Muscle of arm (tissue), 1 donor: ENCODE measurements at regions not wholly inside any gene's neighbourhood (a gene's known extent, or its start where the extent isn't known, plus 50 kb on each side); places are given as distances from the start of the nearest gene placed in this dataset.
"Not testable (repeated sequence)": the region's sequence is repeated elsewhere in the genome, so short reads cannot be mapped to it uniquely, and the experiment has no call there.

Experiments used
- DNase-seq: peaks from one replicate; pipeline ENCODE4 v3.0.0-alpha.2; 2013

DNA sequence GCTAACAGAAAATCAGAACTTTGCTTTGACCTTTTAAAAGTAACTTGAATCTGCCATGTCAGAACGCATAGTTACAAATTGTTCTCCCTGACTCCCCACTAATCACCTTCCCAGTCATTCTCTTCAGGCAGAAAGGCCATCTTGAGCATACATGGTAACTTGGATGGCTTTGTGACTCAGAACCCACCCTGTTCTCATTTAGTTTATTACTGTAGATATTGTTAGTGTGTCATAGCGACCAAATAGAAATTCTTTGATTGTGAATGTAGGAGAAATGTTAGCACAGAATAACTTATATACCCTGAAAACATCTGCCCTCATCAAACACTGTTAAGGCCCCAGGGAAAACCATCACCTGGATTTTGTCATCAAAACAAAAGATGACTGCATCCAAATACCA lies 382.0 kb downstream of the MAGEB5 start:
- DNase-seq: no peak

DNA sequence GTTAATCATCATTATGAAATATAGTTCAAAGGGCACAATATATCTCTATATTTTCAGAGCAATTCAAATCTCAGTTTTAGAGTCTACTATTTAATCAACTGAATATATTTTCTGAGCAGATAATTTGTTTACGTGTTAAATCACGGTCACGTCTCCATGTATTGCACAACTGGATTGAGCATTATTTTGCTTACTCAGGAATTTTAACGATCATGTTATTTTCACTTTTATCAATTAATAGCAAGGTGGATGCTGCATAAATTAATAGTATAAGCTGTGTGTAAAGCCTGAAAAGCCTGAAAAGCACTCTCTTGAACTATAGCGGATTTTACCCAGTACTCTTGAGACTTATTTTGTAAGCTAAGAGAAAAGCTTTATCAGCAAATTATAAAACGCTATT lies 374.9 kb downstream of the MAGEB5 start:
- no peak for DNase-seq

DNA sequence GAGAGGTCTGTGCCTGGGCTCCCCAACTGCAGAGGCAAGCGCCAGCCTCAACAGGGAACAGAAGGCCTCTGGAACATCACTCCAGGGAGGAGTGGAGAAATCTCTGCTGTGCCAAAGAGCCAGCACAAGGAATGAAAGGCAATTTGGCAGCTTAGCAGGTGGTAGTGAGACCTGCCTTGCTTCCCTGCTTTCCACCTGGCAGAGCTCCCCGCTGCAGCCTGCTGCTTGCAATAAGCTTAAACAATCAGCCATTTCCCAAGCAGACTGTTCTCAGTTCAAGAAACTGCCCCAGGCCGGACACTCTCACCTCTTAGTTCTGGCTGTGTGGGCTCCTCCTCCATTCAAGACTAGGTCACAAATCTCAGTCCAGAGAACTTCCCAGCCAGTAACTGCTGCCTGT lies 370.6 kb downstream of the MAGEB5 start:
- DNase-seq: no peak

DNA sequence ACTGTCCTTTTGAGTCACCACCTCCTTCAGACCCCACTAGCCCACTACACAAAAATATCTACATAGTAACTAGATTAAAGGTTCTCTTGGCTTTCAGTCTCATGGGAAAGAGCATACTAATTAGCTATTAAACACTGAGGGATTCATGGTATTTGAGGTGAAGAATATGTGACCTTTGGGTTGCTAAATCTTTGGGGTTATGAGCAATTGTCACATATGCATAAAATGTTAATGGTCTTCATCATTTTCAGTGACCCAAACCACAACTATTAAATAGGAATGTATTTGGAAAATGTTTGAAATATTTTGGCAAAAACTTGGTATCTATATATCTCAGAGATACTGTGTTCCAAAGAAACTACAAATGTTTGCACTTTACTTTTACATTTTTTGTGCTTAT lies 365.1 kb downstream of the MAGEB5 start:
- no peak for DNase-seq

DNA sequence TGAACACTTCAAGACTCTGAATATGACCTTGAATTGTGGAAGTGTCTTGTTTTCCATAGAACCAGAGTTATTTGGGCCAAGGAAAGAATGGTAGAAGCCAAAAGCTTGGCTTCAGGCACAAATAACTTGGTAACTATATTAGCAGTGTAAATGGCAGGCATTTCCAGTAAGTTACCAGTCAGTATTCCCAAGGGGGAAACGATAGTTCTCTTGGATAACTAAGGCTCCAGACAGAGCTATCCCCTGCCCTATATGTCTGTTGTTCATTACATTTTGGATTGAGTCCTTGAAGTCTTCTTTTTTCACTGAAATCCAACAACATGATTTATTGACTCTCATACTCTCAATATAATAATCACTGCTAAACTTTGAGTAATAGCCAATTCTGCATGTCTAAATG lies 364.1 kb downstream of the MAGEB5 start:
- DNase-seq: peak; percentile 6

DNA sequence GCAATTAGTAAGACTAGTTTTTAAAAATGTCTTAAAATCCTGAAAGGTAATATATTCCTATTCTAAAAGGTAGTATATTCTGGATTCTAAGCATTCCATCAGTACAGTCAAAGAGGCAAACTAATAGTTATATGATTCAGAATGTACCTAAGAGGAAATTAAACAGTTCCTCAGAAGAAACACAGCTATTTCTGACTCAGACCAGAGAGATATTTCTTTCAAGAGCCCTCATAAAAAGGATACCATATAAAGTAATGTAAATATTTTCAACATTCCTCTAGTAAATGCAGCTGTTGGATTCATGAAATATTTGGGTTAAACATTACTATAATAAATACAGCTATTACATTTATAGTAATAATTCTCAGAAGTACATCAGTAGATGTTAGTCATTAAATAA lies 358.3 kb downstream of the MAGEB5 start:
- no peak for DNase-seq

DNA sequence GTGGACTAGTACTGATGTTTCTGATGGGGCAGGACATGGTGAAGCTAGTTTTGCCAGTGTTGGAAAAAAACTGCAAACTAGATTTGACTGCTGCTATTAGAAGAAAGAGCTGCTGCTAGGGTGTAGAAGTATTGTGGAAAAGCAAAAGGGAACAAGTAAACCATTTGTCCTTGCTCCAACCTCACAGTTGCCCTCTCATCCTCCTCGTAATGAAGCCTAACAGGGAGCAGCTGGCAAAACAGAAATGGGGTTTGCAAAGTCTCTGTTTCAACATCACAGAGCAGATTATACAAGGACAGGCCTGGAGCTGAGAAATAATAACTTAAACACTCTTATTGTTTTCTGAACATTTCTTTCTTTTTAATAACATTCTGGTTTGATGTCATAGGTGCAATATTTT lies 346.2 kb downstream of the MAGEB5 start:
- no peak for DNase-seq

DNA sequence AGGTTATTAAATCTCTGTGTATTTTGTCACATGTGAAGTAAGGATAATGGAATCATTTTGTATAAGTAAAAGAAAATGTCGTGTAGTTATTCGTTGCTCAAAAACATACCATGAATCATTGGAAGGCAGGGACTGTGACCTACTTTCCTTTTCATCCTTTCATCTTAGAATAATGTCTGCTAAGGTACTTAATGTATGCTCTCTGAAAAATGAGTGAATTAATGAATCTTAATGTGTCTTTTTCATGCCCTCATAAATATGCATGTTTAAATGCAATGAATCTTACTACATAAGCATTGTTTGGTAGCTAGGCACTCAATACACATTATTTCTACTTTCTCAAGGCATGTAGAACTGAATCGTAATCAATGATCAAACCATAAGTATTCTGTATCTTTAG lies 343.9 kb downstream of the MAGEB5 start:
- no peak for DNase-seq

DNA sequence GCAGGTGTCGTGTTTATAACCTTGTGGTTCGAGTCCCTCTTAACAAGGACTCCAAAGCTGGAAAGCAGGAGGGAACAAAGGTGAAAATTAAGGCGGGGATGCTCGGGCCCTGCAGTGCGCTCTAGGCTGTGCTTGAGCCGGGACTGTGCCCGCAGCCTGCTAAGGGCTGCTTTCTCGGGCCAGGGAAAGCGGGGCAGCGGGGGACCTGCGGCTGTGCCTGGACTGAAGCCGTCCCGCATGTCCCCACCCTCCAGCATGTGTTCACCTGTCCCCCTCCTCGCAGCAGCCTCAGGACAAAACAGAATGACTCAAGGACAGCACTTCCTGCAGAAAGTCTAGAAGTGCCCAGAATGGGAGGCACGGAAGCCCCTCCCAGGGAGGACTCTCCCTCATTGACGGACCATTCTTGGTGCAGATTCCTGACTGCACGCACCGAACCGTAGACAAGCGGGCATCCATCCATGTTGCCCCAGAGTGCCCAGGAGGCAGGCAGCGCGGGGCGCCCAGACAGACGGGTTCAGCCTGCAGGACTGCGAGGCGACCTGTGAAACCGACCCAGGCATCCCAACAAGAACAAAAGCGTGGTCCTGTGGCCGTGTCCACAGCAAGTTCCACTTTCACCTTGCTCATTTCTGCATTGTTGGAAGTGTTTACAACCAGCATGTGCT lies 342.9 kb downstream of the MAGEB5 start:
- no peak for DNase-seq

DNA sequence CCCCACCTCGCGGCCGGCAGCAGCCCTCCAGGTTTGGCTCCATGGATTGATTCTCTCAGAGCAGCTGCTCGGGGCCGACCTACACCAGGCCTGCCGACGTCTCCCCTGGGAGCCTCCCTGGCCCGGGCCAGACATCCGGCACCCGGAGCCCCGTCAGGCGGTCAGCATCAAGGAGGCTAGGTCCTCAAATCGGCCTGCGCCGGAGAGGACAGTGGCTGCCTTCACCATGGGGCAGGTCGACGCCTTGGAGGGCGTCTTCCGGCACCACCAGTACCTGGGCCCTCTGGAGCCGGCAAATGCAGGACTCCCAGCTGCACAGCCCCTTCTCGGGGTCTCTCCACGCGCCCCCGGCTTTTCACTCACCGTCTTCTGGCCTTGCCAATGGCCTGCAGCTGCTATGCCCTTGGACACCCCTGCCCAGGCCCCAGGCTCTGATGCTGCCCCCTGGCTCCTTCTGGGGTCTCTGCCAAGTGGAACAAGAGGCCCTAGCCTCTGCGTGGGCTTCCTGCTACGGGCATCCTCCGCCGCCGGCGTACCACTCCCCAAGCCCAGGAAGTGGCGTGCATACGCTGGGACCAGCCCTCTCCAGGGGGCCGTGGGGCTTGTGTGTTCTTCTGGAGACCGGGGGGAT lies 341.8 kb downstream of the MAGEB5 start:
- DNase-seq: no peak

DNA sequence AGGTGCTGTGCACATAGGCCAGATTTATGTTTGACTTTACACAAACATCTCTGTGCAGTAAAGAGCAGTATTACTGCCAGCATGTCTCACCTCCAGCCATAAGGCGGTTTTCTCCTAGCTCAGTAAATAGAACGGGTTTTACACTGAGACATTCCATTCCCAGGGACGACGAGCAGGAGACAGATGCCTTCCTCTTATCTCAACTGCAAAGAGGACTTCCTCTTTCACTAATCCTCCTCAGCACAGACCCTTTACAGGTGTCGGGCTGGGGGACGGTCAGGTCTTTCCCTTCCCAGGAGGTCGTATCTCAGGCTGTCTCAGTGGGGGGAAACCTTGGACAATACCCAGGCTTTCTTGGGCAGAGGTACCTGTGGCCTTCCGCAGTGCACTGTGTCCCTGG lies 309.8 kb downstream of the MAGEB5 start:
- not testable (repeated sequence) for DNase-seq

DNA sequence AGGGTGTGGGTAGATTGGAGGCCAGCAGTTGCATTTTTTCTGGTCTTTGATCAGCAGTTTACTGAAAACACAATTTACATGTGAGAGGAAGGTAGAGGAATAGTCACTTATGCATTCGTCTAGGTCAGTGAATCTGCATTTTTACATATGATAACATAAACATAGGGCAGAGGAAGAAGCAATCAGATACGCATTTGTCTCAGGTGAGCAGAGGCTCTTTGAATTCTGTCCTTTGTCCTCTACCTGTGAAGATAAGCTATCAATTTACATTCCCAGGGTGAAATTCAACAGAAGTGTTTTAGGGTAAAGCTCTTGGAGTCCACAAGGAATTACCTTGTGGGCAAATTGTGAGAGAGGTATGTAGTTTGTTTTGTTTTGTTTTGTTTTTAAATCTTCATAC lies 306.5 kb downstream of the MAGEB5 start:
- DNase-seq: no peak

DNA sequence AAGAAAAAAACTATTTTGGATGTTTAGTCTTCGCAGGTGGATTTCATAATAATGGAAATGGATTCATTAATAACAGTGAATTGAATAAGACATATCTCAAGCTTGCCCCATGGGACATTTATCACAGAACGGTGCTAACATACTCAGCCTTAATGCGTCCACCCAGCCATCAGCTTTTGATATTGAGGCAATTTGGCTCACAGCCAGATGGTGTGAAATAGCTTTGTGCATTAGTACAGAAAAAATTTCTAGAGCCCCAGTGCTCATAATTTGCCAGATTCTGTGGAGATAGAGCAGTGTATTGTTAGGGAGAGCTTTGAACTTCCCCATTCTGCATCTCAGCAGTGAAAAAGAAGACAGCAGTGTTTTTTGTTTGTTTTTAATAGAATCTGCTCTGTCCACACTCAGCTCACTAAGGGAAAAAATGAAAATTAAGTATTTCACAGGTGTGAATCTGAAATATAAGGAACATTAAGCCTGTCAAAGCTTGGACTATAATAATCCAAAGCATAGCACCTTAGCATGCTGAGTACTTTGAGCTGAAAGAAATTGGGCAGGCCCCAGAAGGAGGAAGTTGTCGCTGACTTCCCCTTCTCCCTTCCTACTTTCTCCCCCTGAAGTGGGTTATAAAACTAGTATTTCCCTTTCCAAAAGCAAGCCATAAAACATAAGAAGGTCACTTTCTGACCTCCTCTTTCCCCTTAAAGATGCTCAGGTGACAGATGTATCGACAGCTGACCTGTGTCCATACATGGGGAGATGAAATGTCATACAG lies 295.8 kb downstream of the MAGEB5 start:
- no peak for DNase-seq

DNA sequence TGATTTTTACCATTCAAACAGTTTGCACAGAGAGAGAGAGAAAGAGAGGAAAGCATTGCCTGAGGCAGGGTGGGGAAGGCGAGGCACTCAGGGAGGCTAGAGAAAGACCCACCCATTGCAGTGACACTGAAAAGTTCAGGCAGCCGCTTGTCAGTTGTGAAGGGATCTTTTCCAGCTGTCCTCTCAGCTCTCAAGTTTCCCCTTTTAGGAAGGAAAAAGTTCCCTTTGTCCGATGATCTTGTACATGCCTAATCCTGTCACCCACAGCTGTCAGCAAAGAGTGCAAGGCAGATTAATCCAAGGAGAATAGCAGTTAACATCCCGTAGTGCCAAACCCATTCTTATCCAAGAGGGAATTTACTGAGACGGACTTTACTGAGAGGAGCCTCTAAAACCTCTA lies 255.0 kb downstream of the MAGEB5 start:
- no peak for DNase-seq

DNA sequence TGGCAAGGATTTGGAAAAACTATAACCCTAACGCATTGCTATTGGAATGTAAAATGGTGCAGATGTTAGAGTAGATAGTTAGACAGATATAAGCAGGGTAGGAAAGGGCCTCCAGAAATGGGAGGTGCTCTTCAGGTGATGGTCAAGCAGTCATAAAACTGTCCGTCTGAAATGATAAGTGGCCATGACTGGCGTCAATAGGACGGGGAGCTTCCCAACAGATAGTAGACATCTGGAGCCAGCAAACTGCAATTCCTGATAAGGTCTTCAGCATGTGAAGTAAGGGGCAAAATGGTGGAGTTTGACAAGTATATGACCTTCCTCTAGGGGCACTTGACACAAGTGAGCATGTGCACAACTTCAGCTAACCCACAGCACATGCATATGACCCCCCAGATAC lies 250.4 kb downstream of the MAGEB5 start:
- no peak for DNase-seq

DNA sequence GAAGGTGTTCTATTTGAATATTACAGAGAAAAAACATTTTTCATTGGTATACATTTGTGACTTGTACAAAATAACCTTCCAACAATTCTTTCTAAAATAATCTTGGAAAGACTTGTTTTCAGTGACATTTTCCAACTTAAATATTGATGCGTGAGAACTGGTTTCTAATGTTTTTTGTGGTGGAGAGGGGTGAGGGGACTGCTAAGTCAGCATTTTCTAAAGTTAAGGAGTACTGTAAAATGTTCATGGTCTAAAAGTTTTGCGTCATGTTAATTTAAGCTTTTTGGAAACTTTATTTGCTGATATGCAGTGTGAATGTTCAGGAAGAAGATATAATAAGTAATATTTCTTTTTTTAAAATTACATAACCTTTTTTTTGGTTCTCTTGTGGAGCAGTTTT lies 229.3 kb downstream of the MAGEB5 start:
- DNase-seq: no peak

DNA sequence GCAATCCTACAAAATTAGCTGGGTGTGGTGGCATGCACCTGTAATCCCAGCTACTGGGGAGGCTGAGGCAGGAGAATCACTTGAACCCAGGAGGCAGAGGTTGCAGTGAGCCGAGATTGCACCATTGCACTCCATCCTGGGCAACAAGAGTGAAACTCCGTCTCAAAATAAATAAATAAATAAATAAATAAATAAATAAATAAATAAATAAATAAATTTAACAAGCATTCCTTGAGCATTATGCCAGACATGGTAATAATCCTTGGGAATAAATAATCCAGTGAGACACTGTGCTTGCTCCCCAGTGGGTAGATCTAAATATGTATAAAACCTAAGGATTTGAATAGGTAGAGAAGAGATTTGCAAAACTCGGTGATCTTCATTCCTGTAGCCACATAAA lies 228.4 kb downstream of the MAGEB5 start:
- DNase-seq: not testable (repeated sequence)

DNA sequence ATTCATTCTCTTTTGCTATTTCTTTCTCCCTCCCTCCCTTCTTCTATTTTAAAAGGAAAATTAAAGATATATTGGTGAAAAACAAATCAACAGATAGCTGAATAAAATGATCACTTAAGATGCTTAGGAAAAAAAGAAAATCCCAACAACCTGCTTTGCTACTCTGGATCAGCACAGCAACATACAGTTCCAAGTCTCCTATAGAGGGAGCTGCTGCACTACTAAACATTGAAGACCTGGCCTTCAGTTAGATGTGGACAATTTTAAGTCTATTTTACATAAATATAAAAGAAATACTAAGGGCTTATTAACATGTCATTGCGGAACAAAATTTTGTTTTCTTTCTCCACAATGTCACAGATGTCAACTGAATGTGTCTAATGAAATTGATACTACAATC lies 226.4 kb downstream of the MAGEB5 start:
- DNase-seq: peak; percentile 8

DNA sequence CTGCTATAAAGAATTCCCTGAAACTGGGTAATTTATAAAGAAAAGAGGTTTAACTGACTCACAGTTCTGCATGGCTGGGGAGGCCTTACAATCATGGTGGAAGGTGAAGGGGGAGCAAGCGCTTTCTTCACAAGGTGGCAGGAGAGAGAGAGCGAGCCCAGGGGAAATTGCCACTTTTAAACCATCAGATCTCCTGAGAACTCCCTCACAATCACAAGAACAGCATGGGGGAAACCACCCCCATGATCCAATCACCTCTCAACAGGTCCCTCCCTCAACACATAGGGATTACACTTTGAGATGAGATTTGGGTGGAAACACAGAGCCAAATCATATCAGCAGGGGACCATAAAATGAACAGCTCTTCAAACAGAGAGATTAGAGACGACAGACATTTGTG lies 198.6 kb downstream of the MAGEB5 start:
- no peak for DNase-seq

DNA sequence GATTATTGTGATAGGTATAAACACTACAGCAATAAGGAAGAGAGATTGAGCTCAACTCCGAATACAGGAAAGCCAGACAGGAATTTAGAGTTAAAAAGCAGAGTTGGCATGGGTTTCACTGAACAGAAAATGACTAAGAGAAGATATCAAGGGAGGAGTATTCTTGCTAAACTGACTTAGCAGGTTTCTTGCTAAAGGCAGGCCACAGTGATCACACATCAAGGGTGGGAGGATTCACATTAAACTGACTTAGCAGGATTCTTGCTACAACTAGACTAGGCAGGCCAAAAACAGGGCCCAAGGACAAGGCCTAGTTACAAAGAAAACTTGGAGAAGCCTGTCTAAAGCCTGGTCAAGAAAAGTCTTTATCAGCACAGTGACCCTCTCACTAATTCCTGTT lies 195.1 kb downstream of the MAGEB5 start:
- no peak for DNase-seq

DNA sequence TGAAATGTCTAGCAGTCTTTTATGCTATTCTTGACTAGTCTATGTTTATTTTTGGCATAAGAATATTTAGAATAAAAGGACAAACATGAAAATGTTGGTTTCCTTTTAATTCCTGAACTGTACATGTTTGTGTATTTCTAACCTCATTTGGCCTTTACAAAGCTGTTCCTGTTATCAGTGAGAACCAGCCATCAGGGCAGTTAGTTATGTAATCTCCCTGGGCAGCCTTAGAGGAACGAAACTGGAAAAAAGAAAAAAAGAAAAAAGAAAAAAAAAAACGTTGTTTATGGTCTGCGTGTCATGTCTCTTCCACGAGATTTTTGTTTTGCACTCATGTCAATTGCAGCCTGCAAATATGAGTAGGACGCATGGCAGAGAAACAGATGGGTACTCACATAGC lies 193.7 kb downstream of the MAGEB5 start:
- DNase-seq: no peak

DNA sequence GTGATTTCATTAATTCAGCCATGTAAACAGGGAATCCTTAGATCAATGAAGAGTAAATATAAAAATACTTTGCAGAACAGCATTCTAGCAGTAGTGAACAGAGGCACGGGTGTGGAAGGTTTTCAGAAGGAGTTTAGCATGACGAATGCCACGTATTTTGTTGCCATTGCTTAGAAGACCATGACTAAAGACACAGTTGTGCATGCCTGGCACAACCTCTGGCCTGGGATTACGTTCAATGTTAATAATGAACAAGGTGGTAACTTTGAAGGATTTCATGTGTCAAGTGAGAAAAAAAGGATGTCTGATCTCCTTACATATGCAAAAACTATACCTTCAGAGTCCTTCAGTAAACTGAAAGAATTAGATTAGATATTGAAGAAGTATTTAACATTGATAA lies 171.9 kb downstream of the MAGEB5 start:
- no peak for DNase-seq

DNA sequence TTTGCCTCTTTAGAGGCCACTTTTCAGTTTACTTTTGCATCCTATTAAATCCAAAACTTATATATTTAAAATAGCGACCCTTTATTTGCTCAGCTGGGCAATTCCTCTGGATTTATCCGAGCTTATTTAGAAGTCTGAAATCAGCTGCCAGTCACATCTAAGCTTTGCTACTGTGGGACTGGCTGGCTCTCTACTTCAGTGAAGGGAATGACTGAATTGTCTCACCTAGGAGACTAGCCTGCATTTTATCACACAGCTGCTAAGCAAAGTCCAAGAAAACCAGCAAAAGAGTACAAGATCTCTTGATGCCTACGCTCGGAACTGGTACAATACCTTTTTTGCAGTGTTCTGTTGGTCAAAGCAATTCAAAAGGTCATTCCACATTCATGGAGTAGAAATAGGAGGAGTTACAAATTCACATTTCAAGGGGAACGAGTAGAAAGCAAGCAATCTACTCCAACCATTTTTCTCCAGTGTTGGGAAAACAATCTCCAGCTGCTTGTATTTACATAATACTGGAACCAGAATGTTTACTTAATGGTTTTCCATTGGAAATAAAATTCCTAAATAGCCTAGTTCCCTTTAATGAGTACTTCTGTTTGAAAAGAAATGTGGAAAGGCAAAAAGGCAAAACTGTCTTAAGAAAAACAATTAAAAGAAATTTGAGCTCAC lies 160.2 kb downstream of the MAGEB5 start:
- no peak for DNase-seq
